ENCODE measurements at regions not wholly inside any gene's neighbourhood (a gene's known extent, or its start where the extent isn't known, plus 50 kb on each side); places are given as distances from the start of the nearest gene placed in this dataset.

DNA sequence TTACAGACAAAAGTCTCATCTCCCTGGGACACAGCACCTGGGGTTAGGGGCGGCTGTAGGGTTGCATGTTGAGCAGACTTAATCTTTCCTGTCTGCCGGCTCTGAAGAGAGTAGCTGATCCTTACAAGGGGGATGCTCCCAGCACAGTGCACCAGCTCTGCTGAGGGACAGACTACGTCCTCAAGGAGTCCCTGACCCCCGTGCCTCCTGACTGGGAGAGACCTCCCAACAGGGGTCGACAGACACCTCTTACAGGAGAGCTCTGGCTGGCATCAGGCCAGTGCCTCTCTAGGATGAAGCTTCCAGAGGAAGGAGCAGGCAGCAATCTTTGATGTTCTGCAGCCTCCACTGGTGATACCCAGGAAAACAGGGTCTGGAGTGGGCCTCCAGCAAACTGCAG, 506.0 kb upstream of the FMR1 start:
- Histone ChIP-seq H3K4me2 (no peak overlapping the region), H3K27ac (ENCODE audit: low read depth in 2 of 2, low read length in 1 of 2) (no peak overlapping the region), H3K9me3 (0 out of 2 replicates have a peak, but pooled peaks cover 4% of the 10 kb centered on the region), H4K20me1 (ENCODE audit: insufficient read depth) (no peaks in the 10 kb centered on the region), H3K9ac (no peak overlapping the region), H3K79me2 (ENCODE audit: insufficient read depth) (no peaks in the 10 kb centered on the region), H3K27me3 (ENCODE audit: insufficient read depth) (no peaks in the 10 kb centered on the region), H3F3A (replicated peaks; ENCODE audit: insufficient read depth) (no peaks in the 10 kb centered on the region), H2AFZ (ENCODE audit: low read depth) (no peak overlapping the region), H3K9me2 (no peaks in the 10 kb centered on the region), H3K4me1 (ENCODE audit: control insufficient read depth in 1 of 2, insufficient read depth in 2 of 2, low read depth in 1 of 2, low read length in 1 of 2) (no peaks in the 10 kb centered on the region), H3K36me3 (replicated peaks in 1 of 2; ENCODE audit: control insufficient read depth in 1 of 2, insufficient read depth in 2 of 2, low read length in 1 of 2) (no peaks in the 10 kb centered on the region), H3K4me3 (ENCODE audit: low read depth in 2 of 2, low read length in 1 of 2) (no peak overlapping the region)
- no peak for DNase-seq
- ChIA-PET POLR2A (no interaction called here), CTCF (no interaction called here)
- 0% methylated on average over 3 of the region's 5 CpGs for WGBS (ENCODE audit: low lambda C conversion rate)
- TF ChIP-seq RAD21 (IDR thresholded peaks at IDR 0.05; ENCODE audit: low read length) (no peak), JUND (IDR thresholded peaks at IDR 0.05) (no peak), ZBTB33 (IDR thresholded peaks at IDR 0.05; ENCODE audit: borderline replicate concordance, low read depth) (no peak), EZH2phosphoT487 (IDR thresholded peaks at IDR 0.05; ENCODE audit: borderline replicate concordance, low read depth) (no peak), REST (IDR thresholded peaks at IDR 0.05; ENCODE audit: low read depth, low read length) (no peak), TCF12 (IDR thresholded peaks at IDR 0.05) (no peak), MEF2A (IDR thresholded peaks at IDR 0.05; ENCODE audit: borderline replicate concordance, low read depth) (no peak), SIN3A (IDR thresholded peaks at IDR 0.05; ENCODE audit: borderline replicate concordance, low read depth, low read length) (no peak)
- TF ChIP-seq, protein P1, sequence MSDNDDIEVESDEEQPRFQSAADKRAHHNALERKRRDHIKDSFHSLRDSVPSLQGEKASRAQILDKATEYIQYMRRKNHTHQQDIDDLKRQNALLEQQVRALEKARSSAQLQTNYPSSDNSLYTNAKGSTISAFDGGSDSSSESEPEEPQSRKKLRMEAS (IDR thresholded peaks at IDR 0.05; ENCODE audit: low read depth), result no peak

GRCh38 chrX:147403040-147403439, 508.7 kb upstream of the FMR1 start:
- no peaks in the 10 kb centered on the region for H3K27me3 ChIP-seq (ENCODE audit: insufficient read depth)
- ChIA-PET POLR2A (no interaction called here), CTCF (no interaction called here)
- no peaks in the 10 kb centered on the region for H3K9me2 ChIP-seq
- H3K27ac ChIP-seq (ENCODE audit: low read depth in 2 of 2, low read length in 1 of 2), result no peak overlapping the region
- H3K79me2 ChIP-seq (ENCODE audit: insufficient read depth), result no peaks in the 10 kb centered on the region
- no peak overlapping the region for H3K4me3 ChIP-seq (ENCODE audit: low read depth in 2 of 2, low read length in 1 of 2)
- no peak overlapping the region for H3K9ac ChIP-seq
- no peaks in the 10 kb centered on the region for H3K36me3 ChIP-seq (replicated peaks in 1 of 2; ENCODE audit: control insufficient read depth in 1 of 2, insufficient read depth in 2 of 2, low read length in 1 of 2)
- H4K20me1 ChIP-seq (ENCODE audit: insufficient read depth), result no peaks in the 10 kb centered on the region
- DNase-seq, result no peak
- no peaks in the 10 kb centered on the region for H3F3A ChIP-seq (replicated peaks; ENCODE audit: insufficient read depth)
- 0 out of 2 replicates have a peak, but pooled peaks cover 4% of the 10 kb centered on the region for H3K9me3 ChIP-seq
- H2AFZ ChIP-seq (ENCODE audit: low read depth), result no peak overlapping the region
- no peaks in the 10 kb centered on the region for H3K4me1 ChIP-seq (ENCODE audit: control insufficient read depth in 1 of 2, insufficient read depth in 2 of 2, low read depth in 1 of 2, low read length in 1 of 2)
- no peak overlapping the region for H3K4me2 ChIP-seq
- WGBS (ENCODE audit: low lambda C conversion rate), result 0% methylated on average over 1 of the region's 1 CpG
- TF ChIP-seq GABPA (IDR thresholded peaks at IDR 0.05; ENCODE audit: low read depth), result no peak
- TF ChIP-seq, protein P2, sequence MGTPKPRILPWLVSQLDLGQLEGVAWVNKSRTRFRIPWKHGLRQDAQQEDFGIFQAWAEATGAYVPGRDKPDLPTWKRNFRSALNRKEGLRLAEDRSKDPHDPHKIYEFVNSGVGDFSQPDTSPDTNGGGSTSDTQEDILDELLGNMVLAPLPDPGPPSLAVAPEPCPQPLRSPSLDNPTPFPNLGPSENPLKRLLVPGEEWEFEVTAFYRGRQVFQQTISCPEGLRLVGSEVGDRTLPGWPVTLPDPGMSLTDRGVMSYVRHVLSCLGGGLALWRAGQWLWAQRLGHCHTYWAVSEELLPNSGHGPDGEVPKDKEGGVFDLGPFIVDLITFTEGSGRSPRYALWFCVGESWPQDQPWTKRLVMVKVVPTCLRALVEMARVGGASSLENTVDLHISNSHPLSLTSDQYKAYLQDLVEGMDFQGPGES (IDR thresholded peaks at IDR 0.05; ENCODE audit: low read depth, low read length), result no peak
- TF ChIP-seq, protein P3, sequence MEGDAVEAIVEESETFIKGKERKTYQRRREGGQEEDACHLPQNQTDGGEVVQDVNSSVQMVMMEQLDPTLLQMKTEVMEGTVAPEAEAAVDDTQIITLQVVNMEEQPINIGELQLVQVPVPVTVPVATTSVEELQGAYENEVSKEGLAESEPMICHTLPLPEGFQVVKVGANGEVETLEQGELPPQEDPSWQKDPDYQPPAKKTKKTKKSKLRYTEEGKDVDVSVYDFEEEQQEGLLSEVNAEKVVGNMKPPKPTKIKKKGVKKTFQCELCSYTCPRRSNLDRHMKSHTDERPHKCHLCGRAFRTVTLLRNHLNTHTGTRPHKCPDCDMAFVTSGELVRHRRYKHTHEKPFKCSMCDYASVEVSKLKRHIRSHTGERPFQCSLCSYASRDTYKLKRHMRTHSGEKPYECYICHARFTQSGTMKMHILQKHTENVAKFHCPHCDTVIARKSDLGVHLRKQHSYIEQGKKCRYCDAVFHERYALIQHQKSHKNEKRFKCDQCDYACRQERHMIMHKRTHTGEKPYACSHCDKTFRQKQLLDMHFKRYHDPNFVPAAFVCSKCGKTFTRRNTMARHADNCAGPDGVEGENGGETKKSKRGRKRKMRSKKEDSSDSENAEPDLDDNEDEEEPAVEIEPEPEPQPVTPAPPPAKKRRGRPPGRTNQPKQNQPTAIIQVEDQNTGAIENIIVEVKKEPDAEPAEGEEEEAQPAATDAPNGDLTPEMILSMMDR (IDR thresholded peaks at IDR 0.05), result no peak
- no peak for TF ChIP-seq MEF2A (IDR thresholded peaks at IDR 0.05; ENCODE audit: borderline replicate concordance, low read depth)
- no peak for TF ChIP-seq SIN3A (IDR thresholded peaks at IDR 0.05; ENCODE audit: borderline replicate concordance, low read depth, low read length)
- no peak for TF ChIP-seq FOXM1 (IDR thresholded peaks at IDR 0.05; ENCODE audit: low read depth)
- no peak for TF ChIP-seq RAD21 (IDR thresholded peaks at IDR 0.05; ENCODE audit: low read length)
- no peak for TF ChIP-seq RFX5 (IDR thresholded peaks at IDR 0.05; ENCODE audit: low read length)
- TF ChIP-seq, protein P4, sequence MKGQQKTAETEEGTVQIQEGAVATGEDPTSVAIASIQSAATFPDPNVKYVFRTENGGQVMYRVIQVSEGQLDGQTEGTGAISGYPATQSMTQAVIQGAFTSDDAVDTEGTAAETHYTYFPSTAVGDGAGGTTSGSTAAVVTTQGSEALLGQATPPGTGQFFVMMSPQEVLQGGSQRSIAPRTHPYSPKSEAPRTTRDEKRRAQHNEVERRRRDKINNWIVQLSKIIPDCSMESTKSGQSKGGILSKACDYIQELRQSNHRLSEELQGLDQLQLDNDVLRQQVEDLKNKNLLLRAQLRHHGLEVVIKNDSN (IDR thresholded peaks at IDR 0.05; ENCODE audit: borderline replicate concordance, low read depth), result no peak
- TF ChIP-seq ZBTB33 (IDR thresholded peaks at IDR 0.05; ENCODE audit: borderline replicate concordance, low read depth), result no peak
- no peak for TF ChIP-seq JUND (IDR thresholded peaks at IDR 0.05)
